SK-N-SH (cell line): ENCODE measurements at regions not wholly inside any gene's neighbourhood (a gene's known extent, or its start where the extent isn't known, plus 50 kb on each side); places are given as distances from the start of the nearest gene placed in this dataset.

Experiments
- CTCF ChIA-PET: fragments of 300-600, 350-600 bp; formaldehyde crosslinking; extraction: SDS; loops from one replicate; lab custom pipeline; 2021; lab: Yijun Ruan, JAX
- POLR2A ChIA-PET: fragments of 350-600 bp; sonication (Branson Sonifier 250); formaldehyde crosslinking; extraction: SDS; loops from one replicate; lab custom pipeline; 2020; ENCODE audit warnings: antibody characterized with exemption, inconsistent platforms; lab: Yijun Ruan, JAX
- DNase-seq: peaks from one replicate; pipeline ENCODE4 v3.0.0; 2012
- H2AFZ ChIP-seq: fragments of 200-600 bp; sonication (generic); 2 replicates; pipeline ENCODE4 v1.8.1; 2016; ENCODE audit warnings: antibody characterized with exemption, mild to moderate bottlenecking, low read depth
- H3F3A ChIP-seq: fragments of 200-600 bp; sonication (generic); replicated peaks from 2 replicates; pipeline ENCODE3; 2016; ENCODE audit warnings: antibody characterized with exemption, mild to moderate bottlenecking; ENCODE audit not compliant: insufficient read depth
- H3K27ac ChIP-seq, 2 experiments: fragments of 200-500 bp in 1 of 2; fragments of 200-600 bp in 1 of 2; sonication (Bioruptor generic) in 1 of 2; sonication (generic), shearing (Covaris generic) in 1 of 2; 2 replicates each; pipeline versions ENCODE4 v1.5.1 to v1.6.1; 2014 to 2016; ENCODE audit warnings: low read depth in 2 of 2, inconsistent platforms in 1 of 2, low read length in 1 of 2, mild to moderate bottlenecking in 1 of 2, mixed read lengths in 1 of 2
- H3K27me3 ChIP-seq: fragments of 200-600 bp; sonication (generic), shearing (Covaris generic); 2 replicates; pipeline ENCODE4 v1.6.1; 2016; ENCODE audit warnings: mixed run types; ENCODE audit not compliant: insufficient read depth
- H3K36me3 ChIP-seq, 2 experiments: fragments of 200-500 bp in 1 of 2; fragments of 200-600 bp in 1 of 2; sonication (Bioruptor generic) in 1 of 2; sonication (generic) in 1 of 2; replicated peaks in 1 of 2; 2 replicates each; pipeline versions ENCODE3 to v1.5.1; 2014 to 2016; ENCODE audit warnings: low read length in 1 of 2, mild to moderate bottlenecking in 1 of 2; ENCODE audit not compliant: insufficient read depth in 2 of 2, control insufficient read depth in 1 of 2
- H3K4me1 ChIP-seq, 2 experiments: fragments of 200-500 bp in 1 of 2; fragments of 200-600 bp in 1 of 2; sonication (Bioruptor generic) in 1 of 2; sonication (generic), shearing (Covaris generic) in 1 of 2; 2 replicates each; pipeline versions ENCODE4 v1.5.1 to v1.6.1; 2014 to 2016; ENCODE audit warnings: low read depth in 1 of 2, low read length in 1 of 2, mixed run types in 1 of 2; ENCODE audit not compliant: insufficient read depth in 2 of 2, control insufficient read depth in 1 of 2
- H3K4me2 ChIP-seq: fragments of 200-600 bp; sonication (generic), shearing (Covaris generic); 2 replicates; pipeline ENCODE4 v1.6.1; 2017; ENCODE audit warnings: mixed run types
- H3K4me3 ChIP-seq, 2 experiments: fragments of 200-500 bp in 1 of 2; fragments of 200-600 bp in 1 of 2; sonication (Bioruptor generic) in 1 of 2; sonication (generic), shearing (Covaris generic) in 1 of 2; 2 replicates each; pipeline versions ENCODE4 v1.5.1 to v1.8.1; 2014 to 2016; ENCODE audit warnings: low read depth in 2 of 2, inconsistent platforms in 1 of 2, low read length in 1 of 2, mild to moderate bottlenecking in 1 of 2, mixed read lengths in 1 of 2, moderate library complexity in 1 of 2
- H3K79me2 ChIP-seq: fragments of 200-600 bp; sonication (generic); 2 replicates; pipeline ENCODE4 v1.8.1; 2017; ENCODE audit warnings: mild to moderate bottlenecking; ENCODE audit not compliant: insufficient read depth
- H3K9ac ChIP-seq: fragments of 200-600 bp; sonication (generic); 2 replicates; pipeline ENCODE4 v1.6.1; 2017; ENCODE audit warnings: mixed run types
- H3K9me2 ChIP-seq: fragments of 200-600 bp; sonication (generic); 2 replicates; pipeline ENCODE4 v1.6.1; 2017; ENCODE audit warnings: mixed run types
- H3K9me3 ChIP-seq: fragments of 200-600 bp; sonication (generic); 2 replicates; pipeline ENCODE4 v1.6.1; 2017; ENCODE audit warnings: mixed run types, mild to moderate bottlenecking, moderate library complexity
- H4K20me1 ChIP-seq: fragments of 200-600 bp; sonication (generic); 2 replicates; pipeline ENCODE4 v1.6.1; 2017; ENCODE audit warnings: mild to moderate bottlenecking, mixed run types; ENCODE audit not compliant: insufficient read depth
- CHD2 ChIP-seq: fragments of 150-350 bp; IDR thresholded peaks from 2 replicates; pipeline ENCODE4 v1.6.1; 2018; ENCODE audit warnings: low read length; ENCODE audit not compliant: partially characterized antibody
- ELF1 ChIP-seq: IDR thresholded peaks from 2 replicates; pipeline ENCODE4 v1.4.0; 2012
- FOXJ3 ChIP-seq: sonication (generic); formaldehyde crosslinking; IDR thresholded peaks from 2 replicates; pipeline ENCODE4 v1.5.1; 2020; ENCODE audit warnings: mild to moderate bottlenecking, missing genetic modification reagents
- FOXM1 ChIP-seq: IDR thresholded peaks from 2 replicates; pipeline ENCODE4 v1.4.0; 2012; ENCODE audit warnings: low read depth, mild to moderate bottlenecking
- JUND ChIP-seq: IDR thresholded peaks from 2 replicates; pipeline ENCODE4 v1.4.0; 2012
- MEF2A ChIP-seq: IDR thresholded peaks from 2 replicates; pipeline ENCODE4 v1.4.0; 2012; ENCODE audit warnings: low read depth, borderline replicate concordance
- MXI1 ChIP-seq: IDR thresholded peaks from 2 replicates; pipeline ENCODE4 v1.6.1; 2012; ENCODE audit warnings: mild to moderate bottlenecking, low read depth, low read length, improper control_type of control experiment
- PBX3 ChIP-seq: IDR thresholded peaks from 2 replicates; pipeline ENCODE4; 2012
- RAD21 ChIP-seq: IDR thresholded peaks from 2 replicates; pipeline ENCODE4 v1.6.1; 2012; ENCODE audit warnings: mild to moderate bottlenecking, low read length
- RCOR1 ChIP-seq: fragments of 150-350 bp; IDR thresholded peaks from 2 replicates; pipeline ENCODE4 v1.6.1; 2017; ENCODE audit warnings: antibody characterized with exemption, low read length
- RFX5 ChIP-seq: IDR thresholded peaks from 2 replicates; pipeline ENCODE4 v1.6.1; 2012; ENCODE audit warnings: mild to moderate bottlenecking, improper control_type of control experiment, low read length
- RXRA ChIP-seq: IDR thresholded peaks from 2 replicates; pipeline ENCODE4 v1.4.0; 2012; ENCODE audit warnings: low read depth, mild to moderate bottlenecking, borderline replicate concordance
- SMC3 ChIP-seq: IDR thresholded peaks from 2 replicates; pipeline ENCODE4 v1.6.1; 2012; ENCODE audit warnings: low read depth, low read length, improper control_type of control experiment
- TAF1 ChIP-seq: IDR thresholded peaks from 2 replicates; pipeline ENCODE4 v1.6.1; 2012; ENCODE audit warnings: low read depth, mild to moderate bottlenecking, low read length, moderate library complexity, borderline replicate concordance
- TCF12 ChIP-seq: IDR thresholded peaks from 2 replicates; pipeline ENCODE4 v1.4.0; 2012
- TEAD4 ChIP-seq: IDR thresholded peaks from 2 replicates; pipeline ENCODE4 v1.4.0; 2012; ENCODE audit warnings: mild to moderate bottlenecking, borderline replicate concordance; ENCODE audit not compliant: insufficient read depth
- USF1 ChIP-seq: IDR thresholded peaks from 2 replicates; pipeline ENCODE4 v1.4.0; 2012; ENCODE audit warnings: low read depth, borderline replicate concordance
- USF2 ChIP-seq: fragments of 150-350 bp; IDR thresholded peaks from 2 replicates; pipeline ENCODE4 v1.6.1; 2017; ENCODE audit warnings: antibody characterized with exemption, low read length, low read depth, borderline replicate concordance
- YY1 ChIP-seq: IDR thresholded peaks from 2 replicates; pipeline ENCODE4 v1.4.0; 2012; ENCODE audit warnings: low read depth, mild to moderate bottlenecking
- ZBTB33 ChIP-seq: IDR thresholded peaks from 2 replicates; pipeline ENCODE4 v1.4.0; 2012; ENCODE audit warnings: low read depth, borderline replicate concordance
- WGBS: methylation state at CpG from one replicate; pipeline ENCODE4 v1.1.6; 2017; ENCODE audit warnings: low lambda C conversion rate; 5-methylcytosine and 5-hydroxymethylcytosine counted together

GRCh38 chr11:79676396-79676795, 235.6 kb upstream of the TENM4 start (continued):
- no peak for TF ChIP-seq CHD2

- peaks cover 0 to 10% of the 10 kb centered on the region in 2 experiments; a peak in 2 of 4 replicates for H3K4me1 ChIP-seq
- H3K9me2 ChIP-seq = no peaks in the 10 kb centered on the region
- CTCF ChIA-PET = interaction anchor here (0.9 to 1.2 kb wide), 2 partner anchors 12 to 34 kb away, joined by 3 to 4 read pairs; no protein-coding TSS in a partner anchor
- POLR2A ChIA-PET = no interaction called here
- no peaks in the 10 kb centered on the region for H3K27me3 ChIP-seq
- H3F3A ChIP-seq = no peaks in the 10 kb centered on the region
- TF ChIP-seq TAF1 = no peak
- TF ChIP-seq FOXJ3 = no peak
- TF ChIP-seq USF2 = no peak
- no peak for TF ChIP-seq USF1
- TF ChIP-seq ELF1 = no peak
- TF ChIP-seq MXI1 = no peak
- no peak for TF ChIP-seq SMC3
- TF ChIP-seq PBX3 = no peak
- TF ChIP-seq RFX5 = no peak
- TF ChIP-seq RCOR1 = no peak
- no peak for TF ChIP-seq JUND
- no peak for TF ChIP-seq MEF2A
- no peak for TF ChIP-seq CHD2
- 37% methylated on average over 2 of the region's 2 CpGs for WGBS
- DNase-seq = no peak
- no peaks in the 10 kb centered on the region for H3K79me2 ChIP-seq
- no peak overlapping the region for H3K4me2 ChIP-seq
- H3K4me3 ChIP-seq = no peak overlapping the region
- H2AFZ ChIP-seq = no peak overlapping the region
- no peak overlapping the region for H3K27ac ChIP-seq
- no peaks in the 10 kb centered on the region for H4K20me1 ChIP-seq
- H3K9ac ChIP-seq = no peak overlapping the region
- no peaks in the 10 kb centered on the region for H3K36me3 ChIP-seq
- H3K9me3 ChIP-seq = no peaks in the 10 kb centered on the region
Observed at GRCh38 chr11:79675081-79675480, 234.3 kb upstream of the TENM4 start.

- H3K27ac ChIP-seq = no peak overlapping the region
- no peak overlapping the region for H3K4me3 ChIP-seq
- ChIA-PET CTCF (no interaction called here), POLR2A (no interaction called here)
- no peaks in the 10 kb centered on the region for H4K20me1 ChIP-seq
- H3K9me2 ChIP-seq = no peaks in the 10 kb centered on the region
- no peaks in the 10 kb centered on the region for H3K79me2 ChIP-seq
- no peaks in the 10 kb centered on the region for H3K9me3 ChIP-seq
- H3K9ac ChIP-seq = no peak overlapping the region
- no peaks in the 10 kb centered on the region for H3K27me3 ChIP-seq
- no peak overlapping the region for H3K4me2 ChIP-seq
- no peak overlapping the region for H2AFZ ChIP-seq
- H3K36me3 ChIP-seq = no peaks in the 10 kb centered on the region
- no peaks in the 10 kb centered on the region for H3F3A ChIP-seq
- peaks cover 0 to 9% of the 10 kb centered on the region in 2 experiments; a peak in 1 of 4 replicates for H3K4me1 ChIP-seq
- no peak for TF ChIP-seq SMC3
- TF ChIP-seq ZBTB33 = no peak
- TF ChIP-seq YY1 = no peak
- no peak for TF ChIP-seq RAD21
- no peak for TF ChIP-seq FOXM1
- no peak for TF ChIP-seq TCF12
- TF ChIP-seq RXRA = no peak
- TF ChIP-seq TEAD4 = no peak
- TF ChIP-seq, all 33 proteins: peak for 0
- WGBS = 17% methylated on average over 1 of the region's 1 CpG
- DNase-seq = no peak
Observed at GRCh38 chr11:79672786-79673185, 232.0 kb upstream of the TENM4 start.
